ENCODE measurements at regions not wholly inside any gene's neighbourhood (a gene's known extent, or its start where the extent isn't known, plus 50 kb on each side); places are given as distances from the start of the nearest gene placed in this dataset.

DNA sequence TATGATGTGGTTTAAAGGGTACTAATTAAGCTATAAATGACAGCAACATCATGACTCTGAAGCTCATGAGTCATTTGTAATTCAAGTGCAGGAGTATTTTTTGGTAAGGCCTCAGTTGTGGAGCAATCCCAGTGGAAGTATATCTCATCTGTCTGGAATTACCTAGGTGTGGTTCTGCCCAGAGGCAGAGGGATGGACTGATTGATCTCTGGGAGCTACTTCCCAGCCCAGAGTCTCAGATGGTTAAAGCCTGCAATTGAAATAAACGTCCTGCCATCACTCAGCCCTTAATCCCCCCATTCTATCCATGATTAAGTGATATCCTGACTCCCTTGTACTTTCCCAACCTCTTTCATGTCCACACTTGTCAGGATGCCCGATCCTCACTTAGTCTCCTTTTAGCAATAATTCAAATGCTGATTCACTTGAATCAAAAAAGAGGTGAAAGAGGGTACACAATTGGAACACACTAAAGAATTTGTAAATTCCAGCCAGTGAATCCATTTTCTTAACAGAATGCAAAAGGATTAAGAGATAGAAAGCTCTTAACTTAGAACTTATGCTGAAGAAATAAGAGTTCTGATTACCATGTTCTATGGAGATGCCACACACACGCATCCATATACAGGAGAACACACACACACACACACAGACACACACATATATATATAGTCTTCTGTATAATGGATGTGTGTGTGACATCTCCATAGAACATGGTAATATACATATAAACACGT is 664.4 kb downstream of the NYAP2 start:
- no peak overlapping the region for H3K4me3 ChIP-seq (replicated peaks; ENCODE audit: low read depth, low read length)
- TF ChIP-seq, protein P1, sequence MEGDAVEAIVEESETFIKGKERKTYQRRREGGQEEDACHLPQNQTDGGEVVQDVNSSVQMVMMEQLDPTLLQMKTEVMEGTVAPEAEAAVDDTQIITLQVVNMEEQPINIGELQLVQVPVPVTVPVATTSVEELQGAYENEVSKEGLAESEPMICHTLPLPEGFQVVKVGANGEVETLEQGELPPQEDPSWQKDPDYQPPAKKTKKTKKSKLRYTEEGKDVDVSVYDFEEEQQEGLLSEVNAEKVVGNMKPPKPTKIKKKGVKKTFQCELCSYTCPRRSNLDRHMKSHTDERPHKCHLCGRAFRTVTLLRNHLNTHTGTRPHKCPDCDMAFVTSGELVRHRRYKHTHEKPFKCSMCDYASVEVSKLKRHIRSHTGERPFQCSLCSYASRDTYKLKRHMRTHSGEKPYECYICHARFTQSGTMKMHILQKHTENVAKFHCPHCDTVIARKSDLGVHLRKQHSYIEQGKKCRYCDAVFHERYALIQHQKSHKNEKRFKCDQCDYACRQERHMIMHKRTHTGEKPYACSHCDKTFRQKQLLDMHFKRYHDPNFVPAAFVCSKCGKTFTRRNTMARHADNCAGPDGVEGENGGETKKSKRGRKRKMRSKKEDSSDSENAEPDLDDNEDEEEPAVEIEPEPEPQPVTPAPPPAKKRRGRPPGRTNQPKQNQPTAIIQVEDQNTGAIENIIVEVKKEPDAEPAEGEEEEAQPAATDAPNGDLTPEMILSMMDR (IDR thresholded peaks at IDR 0.05; ENCODE audit: insufficient read depth, low read length, poor library complexity, severe bottlenecking): no peak
- DNase-seq (ENCODE audit: extremely low read depth, insufficient read length): no peak
- no peaks in the 10 kb centered on the region; the same call in 1 of the 2 replicates for H3K27me3 ChIP-seq (replicated peaks; ENCODE audit: control insufficient read depth, insufficient read depth, low read length)
- H3K36me3 ChIP-seq (ENCODE audit: control insufficient read depth, insufficient read depth, low read length): no peaks in the 10 kb centered on the region

DNA sequence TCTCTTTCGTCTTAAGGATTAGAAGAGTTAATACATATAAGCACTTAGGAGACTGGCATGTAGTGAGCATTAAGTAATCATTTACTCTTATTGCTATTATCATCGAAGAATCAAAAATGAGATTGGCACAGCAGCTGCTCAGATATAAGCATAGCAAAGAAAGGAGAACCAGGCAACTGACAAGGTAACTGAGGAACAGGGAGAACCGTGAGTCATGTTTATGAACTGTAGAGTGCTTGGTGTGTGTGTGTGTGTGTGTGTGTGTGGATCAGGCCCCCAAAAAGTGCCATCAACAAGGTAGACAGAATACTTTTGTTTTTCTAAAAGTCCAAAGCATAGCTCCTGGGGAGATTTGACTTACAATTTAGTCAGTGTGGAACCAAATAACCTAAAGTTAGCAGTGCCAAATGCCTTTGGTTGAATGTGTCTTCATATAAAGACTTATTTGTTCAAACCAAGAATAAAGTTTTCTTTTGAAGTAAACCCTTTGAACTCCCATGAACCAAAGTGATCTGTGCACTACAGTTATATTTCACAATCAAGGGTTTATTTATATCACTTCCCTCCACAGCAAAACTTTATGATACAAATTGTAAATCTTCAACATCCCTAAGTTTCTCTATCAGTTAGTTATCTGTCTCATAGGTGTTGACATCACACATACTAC is 660.6 kb downstream of the NYAP2 start:
- no peaks in the 10 kb centered on the region; the same call in 1 of the 2 replicates for H3K27me3 ChIP-seq (replicated peaks; ENCODE audit: control insufficient read depth, insufficient read depth, low read length)
- TF ChIP-seq, protein P1 (IDR thresholded peaks at IDR 0.05; ENCODE audit: insufficient read depth, low read length, poor library complexity, severe bottlenecking): no peak
- no peak for DNase-seq (ENCODE audit: extremely low read depth, insufficient read length)

DNA sequence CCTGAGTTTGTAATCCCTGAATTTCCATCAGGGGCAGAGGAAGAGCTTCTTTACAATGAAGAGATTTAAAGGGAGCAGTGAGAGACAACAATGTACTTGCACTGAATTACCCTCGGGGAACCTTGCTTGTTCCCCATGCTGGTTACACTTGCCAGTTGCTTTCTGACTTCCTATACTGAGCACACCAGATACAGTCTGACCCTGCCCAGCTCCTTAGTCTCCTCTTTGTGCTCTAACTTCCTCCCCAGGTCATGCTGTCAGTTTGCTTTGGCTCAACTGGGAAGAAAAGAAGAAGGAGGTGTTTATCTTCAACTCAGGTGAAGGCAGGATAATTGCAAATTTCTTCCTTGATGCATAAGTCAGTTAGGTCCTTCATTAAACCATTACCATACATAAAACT is 658.4 kb downstream of the NYAP2 start:
- TF ChIP-seq, protein P1 (IDR thresholded peaks at IDR 0.05; ENCODE audit: insufficient read depth, low read length, poor library complexity, severe bottlenecking): no peak
- H3K4me3 ChIP-seq (replicated peaks; ENCODE audit: low read depth, low read length): no peak overlapping the region
- DNase-seq (ENCODE audit: extremely low read depth, insufficient read length): no peak

More for the DNA sequence above, 660.6 kb downstream of the NYAP2 start:
- Histone ChIP-seq H3K4me3 (replicated peaks; ENCODE audit: low read depth, low read length) (no peak overlapping the region), H3K36me3 (ENCODE audit: control insufficient read depth, insufficient read depth, low read length) (no peaks in the 10 kb centered on the region)

GRCh38 chr2:226057365-226057764 is 657.9 kb downstream of the NYAP2 start:
- Histone ChIP-seq H3K36me3 (ENCODE audit: control insufficient read depth, insufficient read depth, low read length) (no peaks in the 10 kb centered on the region), H3K27me3 (replicated peaks; ENCODE audit: control insufficient read depth, insufficient read depth, low read length) (no peaks in the 10 kb centered on the region), H3K4me3 (replicated peaks; ENCODE audit: low read depth, low read length) (no peak overlapping the region)
- TF ChIP-seq, protein P1 (IDR thresholded peaks at IDR 0.05; ENCODE audit: insufficient read depth, low read length, poor library complexity, severe bottlenecking): no peak
- DNase-seq (ENCODE audit: extremely low read depth, insufficient read length): no peak

More for the DNA sequence above, 658.4 kb downstream of the NYAP2 start:
- Histone ChIP-seq H3K27me3 (replicated peaks; ENCODE audit: control insufficient read depth, insufficient read depth, low read length) (no peaks in the 10 kb centered on the region), H3K36me3 (ENCODE audit: control insufficient read depth, insufficient read depth, low read length) (no peaks in the 10 kb centered on the region)

- no peaks in the 10 kb centered on the region for H3K27me3 ChIP-seq (replicated peaks; ENCODE audit: control insufficient read depth, insufficient read depth, low read length)
- no peak overlapping the region for H3K4me3 ChIP-seq (replicated peaks; ENCODE audit: low read depth, low read length)
- H3K36me3 ChIP-seq (ENCODE audit: control insufficient read depth, insufficient read depth, low read length): no peaks in the 10 kb centered on the region
- TF ChIP-seq, protein P1 (IDR thresholded peaks at IDR 0.05; ENCODE audit: insufficient read depth, low read length, poor library complexity, severe bottlenecking): no peak
- DNase-seq (ENCODE audit: extremely low read depth, insufficient read length): no peak
Observed at GRCh38 chr2:226052772-226053416, 653.4 kb downstream of the NYAP2 start.

Data from GM06990 (cell line).